Spleen (tissue), 11 donors: ENCODE measurements at regions not wholly inside any gene's neighbourhood (a gene's known extent, or its start where the extent isn't known, plus 50 kb on each side); places are given as distances from the start of the nearest gene placed in this dataset.

Source experiments
- DNase-seq: peaks from one replicate; pipeline ENCODE4 v3.0.0-alpha.2; 2020
- H3K27ac ChIP-seq, 8 donors: fragments of 200-600 bp; sonication (generic) in 7 of 8; 1 replicate in 4 of 8; 2 replicates in 4 of 8; pipeline versions ENCODE4 v1.5.0 to v1.8.0; 2016 to 2021; ENCODE audit warnings: inconsistent platforms in 4 of 8, mild to moderate bottlenecking in 4 of 8, moderate library complexity in 1 of 8
- H3K27me3 ChIP-seq, 7 donors: fragments of 200-600 bp; sonication (generic) in 6 of 7; replicated peaks in 1 of 7; 1 replicate in 4 of 7; 2 replicates in 3 of 7; pipeline versions ENCODE4 v1.5.0 to v1.8.0; 2016 to 2021; ENCODE audit warnings: inconsistent platforms in 3 of 7, mild to moderate bottlenecking in 1 of 7
- H3K36me3 ChIP-seq, 6 donors: fragments of 200-600 bp; sonication (generic) in 5 of 6; 1 replicate in 4 of 6; 2 replicates in 2 of 6; pipeline versions ENCODE4 v1.5.0 to v1.8.0; 2016 to 2021; ENCODE audit warnings: inconsistent platforms in 2 of 6
- H3K4me1 ChIP-seq, 6 donors: fragments of 200-600 bp; sonication (generic) in 5 of 6; 1 replicate in 3 of 6; 2 replicates in 3 of 6; pipeline versions ENCODE4 v1.5.0 to v1.8.0; 2016 to 2021; ENCODE audit warnings: inconsistent platforms in 3 of 6
- H3K4me3 ChIP-seq, 8 donors: fragments of 200-600 bp; sonication (generic) in 7 of 8; 1 replicate in 4 of 8; 2 replicates in 4 of 8; pipeline versions ENCODE4 v1.5.0 to v1.8.0; 2016 to 2021; ENCODE audit warnings: inconsistent platforms in 4 of 8, mild to moderate bottlenecking in 4 of 8, moderate library complexity in 2 of 8
- H3K9me3 ChIP-seq, 8 donors: fragments of 200-600 bp; sonication (generic) in 7 of 8; 1 replicate in 4 of 8; 2 replicates in 4 of 8; pipeline versions ENCODE4 v1.5.0 to v1.8.0; 2016 to 2021; ENCODE audit warnings: inconsistent platforms in 4 of 8
- POLR2A ChIP-seq, 3 donors: fragments of 450-650 bp; IDR thresholded peaks; one replicate each; pipeline ENCODE4 v1.5.1; 2017; ENCODE audit warnings: antibody characterized with exemption in 3 of 3, mild to moderate bottlenecking in 1 of 3
- POLR2AphosphoS5 ChIP-seq, 3 donors: sonication (generic); formaldehyde crosslinking; IDR thresholded peaks; one replicate each; pipeline ENCODE4 v1.5.1; 2017; ENCODE audit warnings: antibody characterized with exemption in 3 of 3
- WGBS, 5 donors: extraction: QIAGEN DNeasy Blood & Tissue Kit in 3 of 5; methylation state at CpG; one replicate each; pipeline versions ENCODE4 v1.1.5 to v1.1.7; 2013 to 2018; 5-methylcytosine and 5-hydroxymethylcytosine counted together
- intact Hi-C: fragments of 100-400 bp; cut with DNase I; formaldehyde crosslinking; loops from one replicate; pipeline ENCODE4 v1.15.0; 2023; ENCODE audit warnings: low total_unique reads
- TF ChIP-seq, protein P1 (sequence below), 11 experiments: fragments of 200-600 bp in 7 of 11; fragments of 450-650 bp in 4 of 11; sonication (generic) in 4 of 11; IDR thresholded peaks in 8 of 11; conservative IDR thresholded peaks in 3 of 11; 1 replicate in 7 of 11; 2 replicates in 4 of 11; pipeline versions ENCODE4 v1.4.0 to v1.8.0; 2016 to 2021; ENCODE audit warnings: antibody characterized with exemption in 11 of 11, inconsistent platforms in 4 of 11, mild to moderate bottlenecking in 1 of 11
- donor health status: healthy with polysubstance abuse.
- donor health status: DM: no; HTN: no; CAD: no; lungs with moderate emphysema.
- donor health status: DM: no; HTN: no; CAD: no.
- donor health status: Bipolar disorder and iron deficiency.
- donor health status: healthy.
- donor health status: DM: no; HTN: no; CAD: no.
- donor health status: DM: yes; HTN: yes; CAD: no.

DNA sequence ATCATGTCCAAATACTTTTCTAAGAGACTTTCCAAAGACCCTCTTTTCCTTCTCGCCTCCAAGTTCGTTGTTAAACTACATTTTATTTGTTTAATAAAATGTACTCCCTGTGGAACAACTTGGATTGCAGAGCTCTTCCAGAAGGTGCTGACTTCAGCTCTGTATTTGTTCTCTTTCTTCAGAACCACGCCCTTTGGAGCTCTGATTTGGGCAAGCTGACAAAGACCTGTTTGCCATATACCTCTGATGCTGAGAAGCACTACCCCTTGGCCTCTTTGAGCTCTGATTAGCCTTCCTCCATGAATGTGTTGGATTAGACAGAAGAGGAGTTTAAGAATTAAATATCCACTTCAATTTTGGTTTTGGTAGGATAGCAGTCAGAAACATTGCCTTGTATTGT lies 815.1 kb upstream of the POU3F4 start:
- no peak overlapping the region for H3K27ac ChIP-seq
- DNase-seq, result no peak
- H3K27me3 ChIP-seq, result no peaks in the 10 kb centered on the region

DNA sequence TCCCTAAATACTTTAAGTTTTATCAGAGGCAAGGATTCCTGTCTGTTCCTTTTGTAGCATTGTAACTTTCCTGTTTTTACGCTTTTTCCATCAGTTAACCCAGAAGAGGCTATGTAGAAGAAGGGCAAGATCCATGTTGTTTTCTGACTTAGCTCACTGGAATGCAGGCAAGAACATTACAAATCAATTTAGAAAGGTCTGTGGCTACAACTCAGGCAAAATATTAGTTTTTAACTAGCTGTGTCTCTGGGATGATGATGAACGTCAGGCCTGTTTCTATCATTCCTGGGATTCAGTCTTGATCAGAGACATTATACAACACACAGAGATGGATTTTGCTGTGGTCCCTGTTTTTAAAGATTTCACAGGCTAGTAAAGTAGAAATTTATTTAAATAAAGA lies 813.0 kb upstream of the POU3F4 start:
- Histone ChIP-seq H3K4me3 (no peak overlapping the region), H3K4me1 (no peaks in the 10 kb centered on the region), H3K27me3 (no peaks in the 10 kb centered on the region), H3K9me3 (no peaks in the 10 kb centered on the region), H3K27ac (no peak overlapping the region), H3K36me3 (no peaks in the 10 kb centered on the region)
- no peak for DNase-seq
- intact Hi-C loops, result no loop called here
- TF ChIP-seq POLR2A (IDR thresholded peaks at IDR 0.05) (no peak), POLR2AphosphoS5 (IDR thresholded peaks at IDR 0.05) (no peak)
- TF ChIP-seq, protein P1, sequence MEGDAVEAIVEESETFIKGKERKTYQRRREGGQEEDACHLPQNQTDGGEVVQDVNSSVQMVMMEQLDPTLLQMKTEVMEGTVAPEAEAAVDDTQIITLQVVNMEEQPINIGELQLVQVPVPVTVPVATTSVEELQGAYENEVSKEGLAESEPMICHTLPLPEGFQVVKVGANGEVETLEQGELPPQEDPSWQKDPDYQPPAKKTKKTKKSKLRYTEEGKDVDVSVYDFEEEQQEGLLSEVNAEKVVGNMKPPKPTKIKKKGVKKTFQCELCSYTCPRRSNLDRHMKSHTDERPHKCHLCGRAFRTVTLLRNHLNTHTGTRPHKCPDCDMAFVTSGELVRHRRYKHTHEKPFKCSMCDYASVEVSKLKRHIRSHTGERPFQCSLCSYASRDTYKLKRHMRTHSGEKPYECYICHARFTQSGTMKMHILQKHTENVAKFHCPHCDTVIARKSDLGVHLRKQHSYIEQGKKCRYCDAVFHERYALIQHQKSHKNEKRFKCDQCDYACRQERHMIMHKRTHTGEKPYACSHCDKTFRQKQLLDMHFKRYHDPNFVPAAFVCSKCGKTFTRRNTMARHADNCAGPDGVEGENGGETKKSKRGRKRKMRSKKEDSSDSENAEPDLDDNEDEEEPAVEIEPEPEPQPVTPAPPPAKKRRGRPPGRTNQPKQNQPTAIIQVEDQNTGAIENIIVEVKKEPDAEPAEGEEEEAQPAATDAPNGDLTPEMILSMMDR (IDR thresholded peaks at IDR 0.05 in 8 of 11, conservative IDR thresholded peaks at IDR 0.05 in 3 of 11), result no peak
- WGBS, 5 donors, result 81 to 98% (median 86%) methylated on average over 2 of the region's 2 CpGs

More for the DNA sequence above, 815.1 kb upstream of the POU3F4 start:
- WGBS, 5 donors, result 58 to 82% (median 66%) methylated on average over 3 of the region's 3 CpGs
- intact Hi-C loops, result no loop called here
- TF ChIP-seq POLR2A (IDR thresholded peaks at IDR 0.05), result no peak
- no peak for TF ChIP-seq POLR2AphosphoS5 (IDR thresholded peaks at IDR 0.05)
- TF ChIP-seq, protein P1 (IDR thresholded peaks at IDR 0.05 in 8 of 11, conservative IDR thresholded peaks at IDR 0.05 in 3 of 11), result no peak
- Histone ChIP-seq H3K4me1 (no peaks in the 10 kb centered on the region), H3K36me3 (no peaks in the 10 kb centered on the region), H3K4me3 (no peak overlapping the region), H3K9me3 (no peaks in the 10 kb centered on the region)

DNA sequence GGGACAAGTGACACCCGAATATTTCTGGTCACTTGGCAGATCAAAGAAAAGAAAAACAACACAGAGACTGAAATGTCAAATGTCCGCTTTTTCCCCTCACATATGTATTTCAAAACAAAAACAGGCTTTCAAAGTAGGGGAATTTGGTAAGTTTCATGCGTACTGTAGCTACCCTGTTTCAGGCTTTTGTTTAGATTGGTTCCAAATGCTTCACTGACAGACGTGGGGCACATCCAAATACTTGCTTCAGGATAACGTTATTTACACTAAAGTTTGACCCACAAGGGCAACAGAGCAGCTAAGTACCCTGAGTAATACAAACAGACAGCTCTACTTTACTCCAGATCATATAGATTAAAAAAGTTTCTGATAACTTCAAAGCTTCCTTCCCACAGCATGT lies 804.5 kb upstream of the POU3F4 start:
- no peaks in the 10 kb centered on the region for H3K27me3 ChIP-seq
- intact Hi-C loops, result no loop called here
- 48 to 72% (median 66%) methylated on average over 5 of the region's 5 CpGs for WGBS, 5 donors

DNA sequence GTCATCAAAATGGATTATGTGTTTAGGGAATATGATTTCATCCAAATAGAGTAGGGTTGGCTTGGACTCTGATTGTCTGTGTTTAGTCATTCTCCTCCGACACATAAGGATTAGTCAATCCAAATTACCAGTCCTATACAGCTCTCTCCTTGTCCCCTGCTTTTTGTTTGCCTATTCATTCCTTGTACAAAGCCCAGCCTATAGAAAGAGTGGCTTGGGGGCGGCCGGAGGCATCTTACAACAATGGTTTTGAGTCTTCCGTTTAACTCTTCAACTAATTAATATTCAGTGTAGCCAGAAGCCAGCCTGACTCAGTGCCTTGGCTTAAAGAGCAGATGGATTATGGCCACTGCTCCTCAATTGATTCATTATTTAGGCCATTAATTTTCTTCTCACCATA lies 796.6 kb upstream of the POU3F4 start:
- Histone ChIP-seq H3K4me3 (no peak overlapping the region), H3K9me3 (no peaks in the 10 kb centered on the region), H3K27ac (no peak overlapping the region), H3K27me3 (no peaks in the 10 kb centered on the region), H3K4me1 (no peaks in the 10 kb centered on the region), H3K36me3 (no peaks in the 10 kb centered on the region)
- TF ChIP-seq POLR2AphosphoS5 (IDR thresholded peaks at IDR 0.05) (no peak), POLR2A (IDR thresholded peaks at IDR 0.05) (no peak)
- TF ChIP-seq, protein P1 (IDR thresholded peaks at IDR 0.05 in 8 of 11, conservative IDR thresholded peaks at IDR 0.05 in 3 of 11), result no peak
- intact Hi-C loops, result no loop called here
- DNase-seq, result no peak
- WGBS, 5 donors, result 54 to 87% (median 78%) methylated on average over 4 of the region's 4 CpGs

More for the DNA sequence above, 804.5 kb upstream of the POU3F4 start:
- H3K36me3 ChIP-seq, result no peaks in the 10 kb centered on the region
- H3K9me3 ChIP-seq, result no peaks in the 10 kb centered on the region
- DNase-seq, result no peak
- H3K27ac ChIP-seq, result no peak overlapping the region
- no peak overlapping the region for H3K4me3 ChIP-seq
- no peaks in the 10 kb centered on the region for H3K4me1 ChIP-seq
- TF ChIP-seq POLR2A (IDR thresholded peaks at IDR 0.05), result no peak

DNA sequence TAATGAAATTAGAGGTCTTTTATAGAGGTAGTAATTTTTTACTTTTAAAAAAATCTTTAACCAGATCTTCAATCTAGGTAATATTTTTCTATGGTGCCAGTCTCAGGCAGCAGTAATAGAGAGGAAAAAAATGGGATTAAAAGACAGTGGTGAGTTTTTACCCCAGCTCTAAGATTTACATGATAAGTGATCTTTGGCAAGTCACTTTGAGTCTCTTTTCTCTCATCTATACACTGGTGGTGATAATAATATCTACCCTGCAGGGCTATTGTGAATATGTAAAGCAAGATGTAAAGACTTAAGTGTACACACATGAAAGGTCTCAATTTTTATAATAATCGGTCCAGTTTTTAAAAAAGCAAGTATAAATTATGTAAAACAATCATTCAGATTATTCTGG lies 786.2 kb upstream of the POU3F4 start:
- TF ChIP-seq, protein P1 (IDR thresholded peaks at IDR 0.05 in 8 of 11, conservative IDR thresholded peaks at IDR 0.05 in 3 of 11), result no peak
- TF ChIP-seq POLR2A (IDR thresholded peaks at IDR 0.05) (no peak), POLR2AphosphoS5 (IDR thresholded peaks at IDR 0.05) (no peak)
- Histone ChIP-seq H3K27me3 (no peaks in the 10 kb centered on the region), H3K36me3 (no peaks in the 10 kb centered on the region), H3K27ac (no peak overlapping the region), H3K4me1 (no peaks in the 10 kb centered on the region), H3K4me3 (no peak overlapping the region), H3K9me3 (no peaks in the 10 kb centered on the region)
- no peak for DNase-seq
- WGBS, 5 donors, result 60 to 89% (median 74%) methylated on average over 1 of the region's 1 CpG
- intact Hi-C loops, result no loop called here
